ENCODE measurements at regions not wholly inside any gene's neighbourhood (a gene's known extent, or its start where the extent isn't known, plus 50 kb on each side); places are given as distances from the start of the nearest gene placed in this dataset.
"Not testable (repeated sequence)": the region's sequence is repeated elsewhere in the genome, so short reads cannot be mapped to it uniquely, and the experiment has no call there.

- no peak for DNase-seq
Measured at GRCh38 chr12:23088594-23088993, 463.6 kb downstream of the ETNK1 start.

DNA sequence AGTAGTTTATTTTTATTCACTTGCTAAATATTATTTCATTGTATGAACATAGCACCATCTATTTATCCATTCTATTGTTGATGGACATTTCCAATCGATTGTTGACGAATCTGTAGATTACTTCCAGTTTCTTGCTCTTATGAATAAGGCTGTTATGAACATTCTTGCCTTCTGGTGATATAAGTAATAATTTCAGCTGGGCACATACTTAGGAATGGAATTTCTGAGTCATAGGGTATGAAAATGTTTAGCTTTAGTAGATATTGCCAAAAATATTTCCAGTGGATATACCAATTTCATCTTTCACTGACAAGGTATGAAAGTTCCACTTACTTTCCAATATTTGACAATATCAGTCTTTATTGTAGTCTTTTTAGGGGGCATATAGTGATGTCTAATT lies 468.5 kb downstream of the ETNK1 start:
- no peak for DNase-seq

DNA sequence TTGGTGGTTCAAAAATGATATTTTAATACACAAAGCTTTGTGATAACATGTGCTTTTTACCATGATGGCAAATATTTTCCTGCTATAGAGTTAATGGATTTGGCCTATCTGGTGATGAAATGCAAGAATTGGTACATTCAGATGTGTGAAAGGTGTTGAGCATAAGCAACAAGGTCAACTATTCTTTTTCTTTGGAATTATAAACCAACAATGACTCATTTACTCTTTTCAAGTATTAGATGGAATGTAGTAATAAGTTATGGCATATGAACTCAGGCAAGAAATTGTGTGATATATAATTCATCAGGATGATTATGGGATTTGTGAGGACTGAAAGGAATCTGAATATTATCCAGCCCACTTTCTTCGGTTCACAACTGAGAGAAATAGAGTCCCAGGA lies 471.4 kb downstream of the ETNK1 start:
- no peak for DNase-seq

- DNase-seq = no peak
Measured at GRCh38 chr12:23098110-23098509, 473.1 kb downstream of the ETNK1 start.

DNA sequence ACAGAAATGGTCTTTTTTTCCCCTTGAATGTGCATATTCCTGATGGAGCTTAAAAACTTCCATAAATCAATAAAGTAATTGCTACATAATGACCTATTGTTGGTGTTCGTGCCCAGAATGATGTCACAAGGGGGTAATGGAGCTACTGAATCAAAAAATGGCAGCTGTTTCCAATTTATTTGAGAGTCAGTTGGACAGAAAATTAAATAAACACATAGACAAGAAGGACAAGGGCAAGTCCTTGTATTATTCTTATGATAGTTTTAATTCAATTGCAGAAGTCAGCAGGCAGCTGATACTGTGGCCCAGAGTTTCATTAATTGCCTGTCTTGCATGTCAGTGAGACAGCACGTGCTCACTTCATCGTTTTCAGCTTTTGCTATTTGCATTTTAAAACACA lies 473.5 kb downstream of the ETNK1 start:
- no peak for DNase-seq

DNA sequence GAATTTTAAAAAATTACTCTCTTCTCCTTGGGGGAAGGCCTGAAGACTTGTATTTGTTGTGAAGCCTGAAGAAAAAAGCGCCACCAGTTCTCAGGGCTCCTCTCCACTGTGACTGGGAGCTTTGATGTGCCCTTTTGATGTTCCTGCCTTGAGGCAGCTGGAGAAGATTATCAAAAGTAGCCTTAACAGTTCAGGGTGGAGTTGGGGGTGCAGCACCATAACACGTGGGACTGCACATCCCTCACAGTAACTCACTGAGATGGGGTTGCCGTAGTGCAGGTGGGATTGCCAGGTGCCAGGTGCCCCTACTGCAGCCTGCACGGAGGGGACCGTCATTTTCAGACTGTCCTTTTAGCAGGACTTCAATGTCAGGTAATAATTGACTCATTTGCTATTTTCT lies 474.1 kb downstream of the ETNK1 start:
- no peak for DNase-seq

GRCh38 chr12:23099604-23100003 lies 474.6 kb downstream of the ETNK1 start:
- no peak for DNase-seq

- DNase-seq = no peak
Measured at GRCh38 chr12:23108957-23109356, 484.0 kb downstream of the ETNK1 start.

DNA sequence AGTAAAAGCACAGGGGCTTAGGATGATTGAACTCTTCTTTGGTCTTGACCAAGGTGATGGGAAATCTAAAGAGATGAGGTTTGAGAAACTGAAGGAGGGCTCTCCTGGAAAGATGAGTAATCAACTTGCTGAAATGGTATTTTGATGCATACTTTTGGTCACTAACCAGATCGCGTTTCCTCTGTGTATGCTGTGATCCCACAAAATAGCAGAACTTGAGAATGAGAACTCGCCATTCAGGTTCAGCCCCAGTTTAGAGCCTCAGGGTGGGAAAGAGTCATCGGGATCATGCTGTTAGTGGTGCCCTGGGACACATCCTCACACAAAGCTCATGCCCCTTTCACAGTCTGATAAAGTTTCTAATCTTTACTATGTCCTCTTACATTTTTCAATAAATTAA lies 488.8 kb downstream of the ETNK1 start:
- no peak for DNase-seq

DNA sequence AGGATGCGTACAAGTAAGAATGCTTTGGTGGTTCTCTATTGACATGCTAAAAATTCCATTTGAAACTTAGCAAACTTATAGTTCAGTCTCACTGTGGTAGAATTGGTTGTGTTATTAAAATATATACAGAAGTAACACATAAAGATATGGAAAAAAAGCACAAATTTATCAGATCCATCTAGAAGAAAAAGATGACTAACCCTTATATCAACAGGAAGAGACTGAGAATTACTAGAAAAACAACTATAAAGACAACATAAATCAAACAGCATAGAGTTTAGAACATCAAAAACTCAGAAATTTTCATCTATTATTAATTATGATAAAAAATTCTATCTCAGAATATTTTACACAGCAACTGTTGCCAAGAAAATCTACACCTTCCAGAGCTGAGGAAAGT lies 491.0 kb downstream of the ETNK1 start:
- no peak for DNase-seq

DNA sequence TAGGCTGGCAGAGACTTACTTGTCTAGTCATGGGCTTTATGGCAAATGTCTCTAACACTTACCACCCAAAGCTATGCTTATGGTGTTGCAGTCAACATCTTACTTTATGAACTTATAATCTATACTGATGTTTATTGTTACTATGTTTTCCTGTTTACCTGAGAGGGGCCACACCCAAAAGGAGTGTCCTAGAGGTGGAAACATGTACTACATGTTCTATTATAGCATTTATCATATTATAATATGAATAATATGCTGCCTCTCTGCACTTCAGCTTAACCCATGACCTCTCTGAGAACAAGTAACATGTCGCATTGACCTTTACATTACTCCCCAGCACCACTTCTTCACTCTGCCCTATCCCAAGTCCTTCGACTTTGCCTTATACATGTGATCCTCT lies 501.8 kb downstream of the ETNK1 start:
- DNase-seq = no peak

DNA sequence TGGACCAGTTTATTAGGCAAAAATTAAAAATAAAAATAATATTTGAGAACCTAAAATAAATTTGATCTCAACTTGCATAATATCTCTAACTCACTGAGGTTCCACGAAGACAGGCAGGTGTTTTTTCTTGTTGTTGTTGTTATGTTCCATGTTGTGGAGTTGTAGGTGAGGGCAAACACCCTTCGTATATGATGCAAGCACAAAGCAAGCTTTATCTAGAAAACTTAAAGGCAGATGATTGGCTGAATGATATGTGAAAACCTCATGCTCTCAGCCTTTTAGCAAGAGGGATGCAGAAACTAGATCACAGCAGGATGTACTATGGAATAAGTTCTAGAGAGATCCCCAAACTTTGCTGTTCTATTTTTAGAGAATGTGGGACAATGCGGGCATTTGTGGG lies 502.7 kb downstream of the ETNK1 start:
- DNase-seq = no peak

GRCh38 chr12:23128462-23128861 lies 503.5 kb downstream of the ETNK1 start:
- no peak for DNase-seq

- no peak for DNase-seq
Measured at GRCh38 chr12:23132357-23132756, 507.4 kb downstream of the ETNK1 start.

- DNase-seq = no peak
Measured at GRCh38 chr12:23133471-23133870, 508.5 kb downstream of the ETNK1 start.

GRCh38 chr12:23139026-23139425 lies 514.1 kb downstream of the ETNK1 start:
- no peak for DNase-seq

DNA sequence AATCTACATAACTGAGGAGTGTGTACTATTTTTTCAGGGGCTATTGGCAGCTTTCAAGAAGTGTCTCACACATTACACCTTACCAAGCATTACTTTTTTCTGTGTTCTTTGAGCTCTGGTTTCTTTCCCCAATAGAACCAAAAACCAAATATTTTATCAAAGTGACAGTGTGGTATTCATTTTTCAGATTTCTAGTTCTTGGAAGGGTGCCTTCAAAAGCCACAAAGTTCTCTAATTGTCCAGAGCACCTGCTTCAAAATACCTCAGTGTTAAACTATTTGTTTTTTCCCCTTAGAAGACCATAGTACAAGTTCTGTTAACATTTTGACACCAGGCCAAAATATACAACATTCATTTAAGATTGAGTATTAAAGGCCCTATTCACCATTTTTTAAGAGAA lies 515.7 kb downstream of the ETNK1 start:
- no peak for DNase-seq

- no peak for DNase-seq
Measured at GRCh38 chr12:23141335-23141734, 516.4 kb downstream of the ETNK1 start.

- not testable (repeated sequence) for DNase-seq
Measured at GRCh38 chr12:23146070-23146469, 521.1 kb downstream of the ETNK1 start.

GRCh38 chr12:23168459-23168858 lies 543.5 kb downstream of the ETNK1 start:
- DNase-seq = no peak

DNA sequence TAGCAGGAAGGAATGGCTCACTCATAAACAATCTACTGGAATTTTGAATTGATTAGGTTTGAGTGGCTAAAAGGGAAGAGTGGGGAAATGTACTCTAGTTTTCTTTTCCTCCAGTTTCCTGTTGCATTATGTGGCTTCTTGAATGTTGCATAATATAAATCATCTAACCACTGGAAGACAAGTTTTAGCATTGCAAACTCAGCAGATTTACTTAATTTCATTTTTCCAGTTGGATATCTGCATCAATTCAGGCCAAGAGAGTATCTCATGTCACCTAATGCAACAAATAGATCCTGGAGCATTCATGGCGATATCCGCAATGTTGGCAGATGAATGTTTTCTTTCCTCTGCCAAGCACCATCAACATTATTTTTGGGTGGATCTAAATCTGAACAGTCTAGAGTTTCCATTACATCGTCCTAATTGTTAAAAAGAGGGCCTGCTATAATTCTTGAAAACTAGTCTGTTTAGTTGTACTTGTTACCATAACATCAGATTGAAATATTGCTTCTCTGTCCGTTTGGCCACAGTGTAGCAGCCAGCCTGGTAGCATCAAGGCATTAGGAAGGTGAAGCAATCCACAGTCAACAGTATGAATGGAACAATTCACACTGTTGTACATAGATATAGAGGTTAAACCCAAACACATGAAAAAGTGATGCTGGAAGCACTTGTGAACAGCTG lies 544.2 kb downstream of the ETNK1 start:
- no peak for DNase-seq

- DNase-seq = no peak
Measured at GRCh38 chr12:23169696-23170013, 544.7 kb downstream of the ETNK1 start.

GRCh38 chr12:23174917-23175316 lies 549.9 kb downstream of the ETNK1 start:
- no peak for DNase-seq

DNA sequence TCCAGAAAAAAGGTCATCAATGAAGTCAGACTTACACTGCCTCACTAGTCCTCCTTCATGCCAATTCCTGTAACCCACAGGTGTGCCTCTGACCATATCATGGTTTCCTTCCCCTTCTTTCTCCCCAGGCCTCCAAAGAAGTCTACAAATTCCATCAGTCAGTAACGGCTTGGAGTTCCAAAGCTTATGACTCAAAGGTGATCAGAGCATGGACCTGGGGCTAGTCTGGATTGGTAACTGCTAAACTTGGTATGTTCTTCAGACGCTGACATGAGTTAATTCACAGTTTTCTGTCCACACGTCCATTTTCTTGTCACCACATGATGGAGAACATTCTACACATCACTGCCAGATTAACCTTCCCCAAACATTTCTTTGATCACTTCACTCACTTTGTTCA lies 560.4 kb downstream of the ETNK1 start:
- no peak for DNase-seq

DNA sequence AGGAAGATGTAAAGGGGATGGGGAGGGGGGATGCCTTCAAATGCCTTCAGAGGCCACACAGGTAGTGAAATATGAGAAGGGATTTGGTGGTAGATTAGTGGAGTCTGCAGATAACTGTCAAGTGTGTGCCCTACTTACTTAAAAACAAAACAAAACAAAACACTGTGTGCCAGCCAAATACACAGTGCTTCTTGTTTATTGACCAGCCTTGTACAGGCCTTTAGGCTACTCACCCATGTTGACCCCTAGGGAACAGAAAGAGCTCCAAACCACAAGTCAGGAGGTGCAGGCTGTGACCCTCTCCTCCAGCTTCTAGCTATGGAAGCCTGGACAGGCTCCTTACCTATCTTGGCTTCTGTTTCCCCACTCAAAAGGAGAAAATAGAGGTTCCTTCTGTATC lies 562.0 kb downstream of the ETNK1 start:
- no peak for DNase-seq

- DNase-seq = no peak
Measured at GRCh38 chr12:23193552-23193951, 568.6 kb downstream of the ETNK1 start.
